Stimulated activated CD4-positive, alpha-beta T cell treated with anti-CD3 and anti-CD28 coated beads, Interleukin-12 subunit alpha, Interleukin-12 subunit beta, amount 100 ng/mL, for 24 hours (primary cell): ENCODE measurements at regions not wholly inside any gene's neighbourhood (a gene's known extent, or its start where the extent isn't known, plus 50 kb on each side); places are given as distances from the start of the nearest gene placed in this dataset.
"Not testable (repeated sequence)": the region's sequence is repeated elsewhere in the genome, so short reads cannot be mapped to it uniquely, and the experiment has no call there.

ENCODE experiments used
- DNase-seq, 2 experiments: peaks; one replicate each; pipeline ENCODE4 v3.0.0-alpha.2; 2020; ENCODE audit warnings: low read depth in 2 of 2

DNA sequence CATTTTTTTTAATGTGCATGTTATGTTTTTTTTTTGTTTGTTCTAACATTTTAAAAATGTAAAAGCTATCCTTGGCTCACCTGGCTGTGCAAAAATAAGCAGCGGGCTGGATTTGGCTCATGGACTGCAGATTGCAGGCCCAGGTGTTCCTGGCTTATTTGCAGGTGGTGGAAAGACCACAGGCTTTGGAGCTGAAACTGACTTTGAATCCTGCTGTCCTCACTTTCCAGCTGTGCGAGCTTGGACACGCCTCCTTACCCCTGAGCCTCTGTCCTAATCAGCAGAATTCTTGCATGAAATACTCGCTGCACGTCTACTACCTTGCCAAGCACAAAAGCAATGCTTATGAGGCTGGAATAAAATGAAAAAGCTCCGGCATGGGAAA, 188.7 kb upstream of the TPM1 start:
- no peak for DNase-seq

DNA sequence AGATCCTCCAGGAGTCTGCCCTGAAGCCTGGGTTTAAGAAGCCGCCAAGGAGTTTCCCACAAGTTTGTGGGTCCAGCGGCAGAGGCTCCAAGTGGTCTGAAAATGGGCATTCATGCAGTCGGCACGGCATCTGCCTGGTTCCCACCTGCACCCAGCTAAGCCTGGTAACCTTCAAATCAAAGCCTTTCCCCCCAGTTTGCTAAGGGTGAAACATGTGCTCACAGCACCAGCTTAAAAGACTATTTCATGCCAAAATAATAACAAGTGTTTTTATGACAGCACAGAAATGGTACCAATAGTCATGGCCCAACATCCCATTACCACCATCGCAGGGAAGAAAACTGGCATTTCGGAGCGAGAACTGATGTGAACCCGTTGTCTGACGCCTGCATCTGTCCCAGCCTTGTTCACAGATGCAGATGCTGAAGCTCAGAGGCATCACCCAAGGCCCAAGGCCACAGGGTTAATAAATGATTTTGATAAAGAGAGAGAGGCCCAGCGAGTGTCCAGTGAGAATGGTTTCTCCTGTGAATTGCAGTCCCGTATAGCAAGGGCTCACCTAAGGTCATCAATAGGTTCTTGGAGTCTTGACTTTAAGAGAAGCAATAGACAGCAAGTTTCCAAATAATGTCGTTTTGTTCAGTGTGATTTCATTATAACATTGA, 188.0 kb upstream of the TPM1 start:
- no peak for DNase-seq

DNA sequence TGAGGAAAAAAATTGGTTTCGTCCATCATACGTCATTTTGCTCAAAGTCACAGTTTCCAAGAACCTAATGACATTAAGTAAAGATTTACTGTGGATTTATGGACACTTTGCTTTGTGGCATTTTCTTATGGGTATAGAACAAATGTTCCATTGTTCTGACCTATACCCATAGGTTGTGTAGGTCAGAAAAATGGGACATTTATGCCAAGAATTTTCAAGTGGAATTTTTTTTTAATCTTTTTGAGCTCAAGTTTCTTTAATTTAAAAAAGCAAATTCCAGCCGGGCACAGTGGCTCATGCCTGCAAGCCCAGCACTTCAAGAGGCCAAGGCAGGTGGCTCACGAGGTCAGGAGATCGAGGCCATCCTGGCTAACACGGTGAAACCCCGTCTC, 187.5 kb upstream of the TPM1 start:
- DNase-seq, result no peak

DNA sequence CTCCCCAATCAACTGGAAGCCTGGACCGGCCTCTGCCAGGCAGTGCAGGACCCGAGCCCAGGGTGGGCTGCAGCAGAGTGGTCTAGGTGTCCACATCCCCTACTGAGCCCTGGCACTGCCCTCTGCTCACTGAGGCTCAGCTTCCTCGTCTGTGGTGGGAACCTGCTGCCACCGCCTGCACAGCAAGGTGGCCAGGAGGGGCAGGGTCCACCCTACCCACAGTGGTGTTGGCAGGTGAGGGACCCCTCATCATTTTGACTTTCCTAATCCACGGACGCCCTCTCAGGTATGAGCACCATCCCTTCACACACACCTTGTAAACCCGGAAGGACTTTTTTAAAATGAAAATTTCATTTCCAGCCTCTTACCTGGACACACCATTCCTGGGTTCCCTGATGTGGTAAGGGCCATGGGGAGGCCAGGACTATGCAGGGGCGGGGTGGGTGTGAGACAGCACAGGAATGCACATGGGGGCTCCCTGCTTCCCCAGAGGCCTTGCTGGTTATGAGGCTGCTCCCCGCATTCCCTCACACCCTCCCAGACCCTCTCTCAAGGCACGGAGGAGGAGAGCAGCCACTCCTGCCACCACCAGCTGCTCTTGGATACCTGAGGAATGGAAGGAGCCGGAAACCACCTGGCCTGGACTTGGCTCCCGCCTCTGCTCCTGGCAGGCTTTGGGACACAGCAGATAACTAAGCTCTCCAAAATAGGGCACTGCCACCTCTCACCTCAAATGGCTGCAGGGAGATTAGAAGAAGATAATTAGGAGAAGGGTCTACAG, 185.9 kb upstream of the TPM1 start:
- DNase-seq, result no peak

DNA sequence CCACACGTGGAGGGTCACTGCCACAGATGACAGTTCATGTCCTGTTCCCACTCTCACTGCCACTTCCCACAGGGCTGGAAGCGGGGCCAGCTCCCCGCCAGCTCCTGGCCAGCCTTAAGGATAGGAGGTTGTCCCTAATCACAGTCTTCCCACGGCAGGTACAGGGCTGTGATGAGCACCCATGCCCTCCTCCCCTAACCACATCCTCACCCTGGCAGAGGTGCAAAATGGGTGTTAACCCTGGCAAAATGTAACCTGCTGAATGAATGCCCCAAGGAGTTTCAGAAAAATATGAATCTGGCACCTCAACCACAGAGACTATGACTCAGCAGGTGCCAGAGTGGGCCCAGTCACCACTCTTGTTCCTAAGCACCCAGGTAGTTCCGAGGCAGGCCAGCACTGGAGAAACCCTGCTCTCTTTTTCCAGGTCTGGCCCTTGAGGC, 185.1 kb upstream of the TPM1 start:
- DNase-seq, result peak in 1 of 2 experiments; percentile 1

DNA sequence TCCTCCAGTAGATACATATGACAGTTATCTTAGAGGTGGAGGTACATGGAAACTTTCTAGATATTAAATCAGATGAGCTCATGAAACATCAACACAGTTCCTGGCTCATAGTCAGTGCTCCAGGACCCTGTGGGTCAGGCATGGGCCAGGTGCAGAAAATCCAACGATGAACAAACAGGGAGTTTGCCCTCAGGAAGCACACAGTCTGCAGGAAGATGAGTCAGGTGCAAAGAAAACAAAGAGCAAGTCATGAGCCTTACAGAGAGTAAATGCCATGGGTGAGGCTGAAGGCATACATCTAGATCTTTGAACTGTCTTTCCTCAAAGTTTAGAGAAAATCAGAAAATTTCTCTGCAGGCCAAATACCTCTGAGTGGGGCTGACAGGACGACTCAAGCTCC, 184.2 kb upstream of the TPM1 start:
- DNase-seq, result no peak

DNA sequence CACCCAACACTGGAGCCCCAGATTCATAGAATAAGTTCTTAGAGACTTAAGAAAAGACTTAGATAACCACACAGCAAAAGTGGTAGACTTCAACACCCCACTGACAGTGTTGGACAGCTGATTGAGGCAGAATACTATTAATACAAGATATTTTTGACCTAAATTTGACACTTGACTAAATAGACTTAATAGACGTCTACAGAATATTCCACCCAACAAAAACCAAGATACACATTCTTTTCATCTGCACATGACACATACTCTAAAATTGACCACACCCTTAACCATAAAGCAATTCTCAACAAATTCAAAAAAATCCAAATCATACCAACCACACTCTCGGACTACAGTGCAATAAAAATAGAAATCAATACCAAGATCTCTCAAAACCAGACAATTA, 179.8 kb upstream of the TPM1 start:
- no peak for DNase-seq

DNA sequence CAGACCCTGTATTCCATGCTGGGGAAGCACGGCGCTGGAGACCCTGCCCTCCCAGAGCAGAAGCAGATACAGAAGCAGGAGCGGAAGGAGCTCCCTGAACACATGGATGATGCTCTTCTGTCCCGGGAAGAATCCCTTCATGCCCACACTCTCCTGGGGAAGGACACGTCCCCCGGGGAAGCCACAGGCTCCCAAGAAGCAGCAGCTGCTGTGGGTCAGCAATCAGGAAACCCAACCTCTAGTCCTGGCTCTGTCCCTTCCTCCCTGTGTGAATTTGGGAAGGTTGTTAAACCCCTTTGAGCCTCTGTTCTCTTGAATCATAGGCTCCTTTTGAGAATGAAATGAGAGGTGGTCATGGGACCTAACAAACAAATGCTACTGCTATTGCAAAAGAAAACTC, 176.2 kb upstream of the TPM1 start:
- DNase-seq, result no peak

DNA sequence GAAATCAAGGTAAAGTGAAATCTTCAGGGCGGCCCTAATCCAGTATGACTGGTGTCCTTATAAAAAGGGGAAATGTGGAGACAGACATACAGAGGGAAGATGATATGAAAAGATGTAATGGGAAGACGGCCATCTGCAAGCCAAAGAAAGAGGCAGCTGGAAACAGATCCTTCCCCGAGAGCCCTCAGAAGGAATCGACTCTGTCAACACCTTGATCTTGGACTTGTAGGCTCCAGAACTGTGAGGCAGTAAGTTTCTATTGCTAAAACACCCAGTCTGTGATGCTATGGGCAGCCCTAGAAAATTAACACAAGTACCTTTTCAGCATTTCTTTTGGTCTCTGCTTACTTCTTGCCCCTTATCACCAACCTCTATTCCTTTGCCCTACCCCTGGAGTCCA, 174.7 kb upstream of the TPM1 start:
- DNase-seq, result no peak

DNA sequence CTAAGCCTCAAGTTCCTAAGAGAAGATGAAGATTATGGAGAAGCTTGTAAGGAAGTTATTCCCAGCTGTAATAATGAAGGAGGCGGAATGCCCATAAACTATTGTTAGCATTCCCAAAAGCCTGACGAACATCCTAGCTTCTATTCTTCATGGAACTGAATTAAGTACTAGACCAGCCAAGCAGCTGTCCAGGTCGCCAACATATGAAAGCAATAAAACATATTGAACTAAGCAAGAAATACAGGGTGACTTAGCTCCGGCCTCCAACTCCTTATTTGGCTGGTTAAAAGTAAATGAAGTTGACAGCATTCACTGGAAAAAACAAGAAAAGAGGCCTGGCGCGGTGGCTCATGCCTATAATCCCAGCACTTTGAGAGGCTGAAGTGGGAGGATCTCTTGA, 174.0 kb upstream of the TPM1 start:
- DNase-seq, result no peak

DNA sequence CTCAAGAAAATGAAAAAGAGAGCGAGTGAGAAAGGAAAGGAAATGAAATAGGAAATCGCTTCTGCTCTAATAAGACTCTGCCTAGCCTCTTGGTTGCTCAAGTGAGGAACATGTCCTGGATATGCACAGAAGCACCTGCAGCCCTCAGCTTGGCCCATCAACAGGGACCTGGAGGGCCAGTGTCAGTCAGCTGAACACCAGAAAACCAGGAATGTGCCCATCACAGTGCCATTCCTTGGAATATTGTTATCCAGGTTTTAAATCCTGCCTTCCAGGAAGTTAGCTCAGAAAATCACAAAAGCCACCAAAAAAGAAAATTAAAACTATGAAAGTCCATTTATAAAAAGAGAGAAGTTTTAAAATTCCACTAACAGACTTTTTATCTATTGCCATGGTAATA, 173.4 kb upstream of the TPM1 start:
- DNase-seq, result no peak

DNA sequence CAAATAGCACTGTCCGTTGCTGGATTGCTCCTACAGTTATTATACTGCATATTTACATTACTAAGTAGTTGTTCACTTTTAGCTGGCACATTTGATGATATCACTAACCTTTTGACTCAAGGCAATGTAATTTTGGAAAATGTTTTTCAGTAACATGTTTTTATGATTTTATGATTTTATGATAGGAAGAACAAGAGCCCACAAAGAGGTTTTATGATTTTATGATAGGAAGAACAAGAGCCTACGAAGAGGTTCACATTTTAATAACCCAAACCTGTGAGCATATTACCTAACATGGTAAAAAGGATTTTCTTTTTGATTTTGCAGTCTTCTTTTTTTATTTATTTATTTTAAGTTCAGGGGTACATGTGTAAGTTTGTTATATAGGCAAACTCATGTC, 172.3 kb upstream of the TPM1 start:
- no peak for DNase-seq

DNA sequence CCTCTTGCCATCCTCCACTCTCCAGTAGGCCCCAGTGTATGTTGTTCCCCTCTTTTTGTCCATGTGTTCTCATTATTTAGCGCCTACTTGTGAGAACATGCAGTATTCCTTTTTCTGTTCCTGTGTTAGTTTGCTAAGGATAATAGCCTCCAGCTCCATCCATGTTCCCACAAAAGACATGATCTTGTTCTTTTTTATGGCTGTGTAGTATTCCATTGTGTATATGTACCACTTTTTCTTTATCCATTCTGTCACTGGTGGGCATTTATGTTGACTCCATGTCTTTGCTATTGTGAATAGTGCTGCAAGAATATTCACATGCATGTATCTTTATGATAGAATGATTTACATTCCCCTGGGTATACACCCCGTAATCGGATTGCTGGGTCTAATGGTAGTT, 171.8 kb upstream of the TPM1 start:
- DNase-seq, result not testable (repeated sequence)

DNA sequence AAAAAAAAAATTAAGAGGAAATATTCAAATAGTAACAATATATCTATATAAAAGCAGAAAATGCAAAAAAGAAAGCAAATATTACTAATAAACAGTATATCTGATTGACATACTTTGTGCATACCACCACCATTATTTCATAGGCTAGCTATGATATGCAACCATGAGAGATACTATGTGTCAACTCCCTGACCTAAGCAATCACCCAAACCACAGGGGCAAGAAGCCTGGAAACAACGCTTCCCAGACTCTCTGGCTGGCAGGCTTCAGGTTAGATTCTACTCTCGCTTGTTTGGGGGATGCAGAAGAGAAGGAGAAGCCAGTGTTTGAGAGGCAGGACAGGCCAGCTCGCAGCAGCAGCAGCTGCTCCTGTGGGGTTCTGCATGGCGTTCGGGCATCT, 169.3 kb upstream of the TPM1 start:
- no peak for DNase-seq

DNA sequence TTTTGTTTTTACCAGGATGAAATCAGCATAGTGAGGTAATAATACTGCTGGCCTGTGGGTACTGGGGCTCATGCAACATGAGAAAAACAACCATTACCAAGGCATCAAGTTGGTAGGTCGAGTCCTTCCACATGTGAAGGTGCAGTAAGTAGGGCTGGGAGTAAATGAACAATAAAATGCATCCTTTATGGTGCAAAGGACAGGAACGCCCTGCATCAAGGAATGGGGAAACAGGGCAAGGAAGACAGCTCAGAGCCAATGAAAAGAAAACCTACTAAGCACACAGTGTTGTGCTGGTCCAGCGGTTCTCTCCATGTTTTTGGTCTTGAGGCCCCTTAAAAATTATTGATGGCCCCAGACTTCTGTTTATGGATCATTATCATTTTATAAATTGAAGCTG, 168.5 kb upstream of the TPM1 start:
- no peak for DNase-seq

DNA sequence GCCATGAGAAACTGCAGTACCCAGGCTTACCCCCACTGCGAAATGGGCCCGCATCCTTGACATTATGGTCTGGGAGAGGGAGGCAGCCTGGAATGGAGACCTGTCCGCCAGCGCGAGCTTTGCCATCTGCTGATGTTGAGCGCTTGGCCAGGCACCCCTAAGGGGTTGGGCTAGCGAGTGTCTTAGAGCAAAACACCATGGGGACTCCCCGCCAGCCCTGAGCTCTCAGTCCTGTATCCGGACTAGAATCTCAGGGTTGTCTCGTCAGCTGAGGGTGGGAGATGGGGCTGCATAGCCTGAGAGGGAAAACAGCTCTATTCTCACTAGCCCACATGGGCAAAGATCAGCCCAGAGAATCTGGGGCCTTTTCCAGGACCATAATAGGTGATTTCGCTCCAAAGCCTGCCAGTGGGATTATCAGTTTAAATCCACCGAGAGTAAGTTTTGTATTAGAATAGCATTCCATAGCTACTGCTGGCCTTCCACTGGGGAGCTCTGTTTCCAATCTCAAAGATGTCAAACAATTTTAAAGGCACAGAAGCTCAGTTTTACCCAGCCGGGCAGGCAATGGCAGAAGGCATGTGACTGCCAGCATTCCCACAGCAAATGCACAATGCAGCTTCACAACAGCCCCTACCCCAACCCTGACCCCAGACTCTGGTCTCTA, 167.5 kb upstream of the TPM1 start:
- no peak for DNase-seq

DNA sequence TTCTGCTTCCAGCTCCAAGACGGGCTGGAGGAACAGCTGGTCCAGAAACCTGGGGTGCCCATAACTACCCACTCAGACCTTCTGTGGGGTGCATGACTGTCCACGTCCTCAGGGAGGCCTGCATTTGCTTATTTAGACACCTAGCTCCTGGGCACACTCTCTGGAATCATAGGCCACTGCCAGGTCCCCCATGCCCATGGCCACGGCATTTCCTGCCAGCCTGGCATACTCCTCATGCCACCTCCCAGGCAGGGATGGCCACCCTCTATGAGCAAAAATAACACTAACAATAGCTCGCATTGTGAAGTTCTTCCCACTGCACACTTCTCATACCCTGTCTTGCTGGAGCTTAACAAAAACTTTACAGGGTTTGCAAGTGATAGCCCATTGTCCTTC, 166.9 kb upstream of the TPM1 start:
- no peak for DNase-seq

DNA sequence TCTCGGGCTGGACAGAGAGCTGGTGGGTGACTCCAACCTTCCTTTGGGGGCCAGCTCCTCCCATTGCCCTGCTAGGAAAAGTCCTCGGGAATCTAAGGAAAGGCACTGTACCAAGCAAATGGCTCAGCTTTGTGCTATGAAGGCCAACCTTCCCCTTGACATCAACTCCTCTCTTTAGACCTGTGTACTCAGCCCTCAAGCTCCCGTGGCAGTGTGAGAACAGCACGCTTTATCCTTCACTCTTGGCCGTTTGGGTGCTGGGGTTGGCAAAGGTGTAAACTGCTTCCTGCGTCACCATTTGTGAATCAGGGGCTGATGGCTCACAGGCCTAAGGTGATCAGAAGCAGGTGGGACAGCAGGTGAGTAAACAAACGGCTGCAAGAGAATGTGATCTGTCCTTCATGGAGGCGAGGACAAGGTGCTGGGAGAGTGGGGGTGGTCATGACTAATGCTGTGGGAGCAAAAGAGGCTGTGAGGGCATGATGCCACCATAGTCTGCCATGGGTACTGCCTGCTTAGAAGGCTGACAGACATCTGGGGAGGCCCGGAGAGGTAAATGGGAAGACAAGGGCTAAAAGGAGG, 165.2 kb upstream of the TPM1 start:
- no peak for DNase-seq

DNA sequence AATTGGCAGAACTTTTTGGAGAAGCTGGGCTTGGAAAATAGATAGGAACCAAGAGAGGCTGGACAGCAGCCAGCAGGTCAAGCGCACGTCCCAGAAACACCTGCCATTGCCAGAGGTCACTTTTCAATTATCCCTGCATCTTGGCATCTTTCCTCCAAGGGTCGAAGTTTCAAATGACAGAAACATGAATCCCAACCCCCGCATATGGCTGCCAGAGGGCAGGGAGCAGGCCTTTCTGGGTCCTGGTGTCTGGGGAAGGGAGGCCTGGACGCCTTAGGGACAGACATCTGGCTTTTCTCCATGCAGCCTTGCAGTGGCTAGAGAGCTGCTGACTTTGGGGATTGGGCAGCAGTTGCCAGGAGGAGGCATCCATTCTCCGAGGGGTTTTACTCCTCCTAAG, 164.5 kb upstream of the TPM1 start:
- no peak for DNase-seq

DNA sequence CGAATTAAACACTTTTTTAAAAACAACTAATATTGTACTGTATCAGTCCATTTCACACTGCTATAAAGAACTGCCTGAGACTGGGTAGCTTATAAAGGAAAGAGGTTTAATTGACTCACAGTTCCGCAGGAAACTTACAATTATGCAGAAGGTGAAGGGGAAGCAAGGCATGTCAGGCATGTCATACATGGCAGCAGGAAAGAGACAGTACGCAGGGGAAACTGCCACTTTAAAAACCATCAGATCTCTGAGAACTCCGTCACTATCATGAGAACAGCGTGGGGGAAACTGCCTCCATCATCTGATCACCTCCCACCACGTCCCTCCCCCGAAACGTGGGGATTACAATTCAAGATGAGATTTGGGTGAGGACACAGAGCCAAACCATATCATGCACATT, 162.8 kb upstream of the TPM1 start:
- no peak for DNase-seq

DNA sequence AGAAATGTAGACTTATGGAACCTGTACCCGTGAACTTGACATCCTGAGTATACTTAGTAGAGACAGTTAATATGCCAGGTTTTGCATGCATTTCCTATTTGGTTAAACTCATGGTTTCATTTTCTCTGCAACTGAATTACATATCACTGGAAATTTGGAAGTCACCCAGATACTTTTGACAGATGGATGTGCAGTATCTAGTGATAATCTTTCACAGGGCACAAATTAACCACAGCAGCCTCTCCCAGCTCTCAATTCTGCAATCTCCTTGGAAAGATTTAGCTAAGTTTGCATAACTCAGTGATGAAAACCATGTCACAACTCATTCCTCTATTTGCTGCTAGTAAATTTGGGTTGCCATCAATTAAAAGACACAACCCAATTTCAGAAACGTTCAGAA, 162.3 kb upstream of the TPM1 start:
- no peak for DNase-seq

DNA sequence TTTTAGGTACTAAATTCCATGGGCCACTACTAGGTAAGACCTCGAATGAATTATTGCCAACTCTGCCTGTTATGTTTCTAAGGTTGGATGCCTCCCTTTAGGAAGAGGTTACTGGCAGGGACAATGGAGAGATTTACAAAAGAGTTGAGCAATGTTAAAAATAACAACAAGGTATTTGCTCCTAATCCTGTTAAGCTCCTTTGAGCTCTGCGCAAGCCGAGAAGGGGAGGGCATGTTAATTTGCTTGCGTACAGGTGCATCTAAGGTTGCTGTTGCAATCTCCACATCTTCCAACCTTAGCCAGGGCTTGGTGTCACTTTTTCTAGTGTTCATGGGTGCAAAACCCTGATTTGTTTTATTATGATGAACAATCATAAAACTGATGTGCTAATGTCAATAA, 161.5 kb upstream of the TPM1 start:
- no peak for DNase-seq

DNA sequence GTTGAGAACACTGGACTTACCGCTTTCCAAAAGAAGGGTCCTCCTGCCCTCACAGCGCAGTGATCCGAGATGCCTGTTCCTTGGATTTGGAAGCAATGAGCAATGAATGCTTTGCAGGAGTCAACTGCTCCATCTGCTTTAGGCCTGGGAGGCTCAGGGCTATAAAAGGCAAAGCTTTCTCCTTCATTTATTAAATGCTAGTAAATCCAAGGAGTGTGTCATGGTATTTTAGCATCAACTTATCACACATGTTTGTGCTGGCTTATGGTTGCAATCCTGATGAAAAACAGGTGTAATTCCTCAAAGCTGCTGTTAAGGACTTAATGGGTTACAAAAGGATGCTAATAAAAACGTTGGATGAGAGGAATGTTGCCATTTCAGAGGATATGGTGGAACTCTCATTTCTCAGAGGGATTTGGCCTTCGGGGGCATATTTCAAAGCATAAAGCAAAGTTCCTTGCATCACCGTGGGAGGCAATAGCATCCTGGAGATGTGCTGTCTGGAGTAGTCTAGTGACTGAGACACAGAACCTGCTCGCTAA, 158.5 kb upstream of the TPM1 start:
- DNase-seq, result no peak
